Hepatocyte (in vitro differentiated cells): ENCODE measurements at regions not wholly inside any gene's neighbourhood (a gene's known extent, or its start where the extent isn't known, plus 50 kb on each side); places are given as distances from the start of the nearest gene placed in this dataset.

ENCODE experiments used
- DNase-seq: peaks from one replicate; pipeline ENCODE4 v3.0.0-alpha.2; 2016; ENCODE audit warnings: low spot score
- H2AFZ ChIP-seq: fragments of 200-600 bp; sonication (generic); 2 replicates; pipeline ENCODE4 v1.6.0; 2016; ENCODE audit warnings: antibody characterized with exemption, mild to moderate bottlenecking
- H3K27ac ChIP-seq: fragments of 200-600 bp; sonication (generic); 2 replicates; pipeline ENCODE4 v1.5.1; 2016; ENCODE audit warnings: mild to moderate bottlenecking
- H3K27me3 ChIP-seq: fragments of 200-600 bp; sonication (generic); 2 replicates; pipeline ENCODE4 v1.6.1; 2016
- H3K36me3 ChIP-seq: fragments of 200-600 bp; sonication (generic); replicated peaks from 2 replicates; pipeline ENCODE4 v1.5.1; 2016; ENCODE audit warnings: low read depth; ENCODE audit not compliant: insufficient read depth
- H3K4me1 ChIP-seq: fragments of 200-600 bp; sonication (generic); 2 replicates; pipeline ENCODE4 v1.5.1; 2016; ENCODE audit warnings: mild to moderate bottlenecking, moderate library complexity; ENCODE audit not compliant: insufficient read depth
- H3K4me2 ChIP-seq: fragments of 200-600 bp; sonication (generic); 2 replicates; pipeline ENCODE4 v1.6.0; 2016
- H3K4me3 ChIP-seq: fragments of 200-600 bp; sonication (generic); 2 replicates; pipeline ENCODE4 v1.5.1; 2016; ENCODE audit warnings: mild to moderate bottlenecking
- H3K79me2 ChIP-seq: fragments of 200-600 bp; sonication (generic); 2 replicates; pipeline ENCODE4 v1.6.0; 2017; ENCODE audit warnings: mild to moderate bottlenecking
- H3K9me2 ChIP-seq: fragments of 200-600 bp; sonication (generic); replicated peaks from 2 replicates; pipeline ENCODE4 v1.6.0; 2017; ENCODE audit warnings: mild to moderate bottlenecking; ENCODE audit not compliant: insufficient read depth
- H3K9me3 ChIP-seq: fragments of 200-600 bp; sonication (generic); 2 replicates; pipeline ENCODE4 v1.5.1; 2016; ENCODE audit warnings: low read depth, mild to moderate bottlenecking
- H4K20me1 ChIP-seq: fragments of 200-600 bp; sonication (generic); 2 replicates; pipeline ENCODE4 v1.6.0; 2016; ENCODE audit warnings: mild to moderate bottlenecking; ENCODE audit not compliant: insufficient read depth, poor library complexity, severe bottlenecking
- EZH2 ChIP-seq: fragments of 200-600 bp; sonication (generic); IDR thresholded peaks from 2 replicates; pipeline ENCODE4 v1.6.1; 2016; ENCODE audit warnings: antibody characterized with exemption, mild to moderate bottlenecking, borderline replicate concordance
- EZH2phosphoT487 ChIP-seq: fragments of 200-600 bp; sonication (generic); IDR thresholded peaks from one replicate; pipeline ENCODE4 v1.6.1; 2018; ENCODE audit warnings: antibody characterized with exemption, mild to moderate bottlenecking, low read depth, moderate library complexity; ENCODE audit not compliant: unreplicated experiment, severe bottlenecking
- WGBS: methylation state at CpG from one replicate; pipeline ENCODE4 v1.1.6; 2016; ENCODE audit warnings: low lambda C conversion rate; ENCODE audit errors: missing lambda C conversion rate; 5-methylcytosine and 5-hydroxymethylcytosine counted together
- TF ChIP-seq, protein P1 (sequence below): fragments of 200-600 bp; sonication (generic); IDR thresholded peaks from 2 replicates; pipeline ENCODE4 v1.5.1; 2016; ENCODE audit warnings: antibody characterized with exemption, mild to moderate bottlenecking; ENCODE audit not compliant: poor library complexity

DNA sequence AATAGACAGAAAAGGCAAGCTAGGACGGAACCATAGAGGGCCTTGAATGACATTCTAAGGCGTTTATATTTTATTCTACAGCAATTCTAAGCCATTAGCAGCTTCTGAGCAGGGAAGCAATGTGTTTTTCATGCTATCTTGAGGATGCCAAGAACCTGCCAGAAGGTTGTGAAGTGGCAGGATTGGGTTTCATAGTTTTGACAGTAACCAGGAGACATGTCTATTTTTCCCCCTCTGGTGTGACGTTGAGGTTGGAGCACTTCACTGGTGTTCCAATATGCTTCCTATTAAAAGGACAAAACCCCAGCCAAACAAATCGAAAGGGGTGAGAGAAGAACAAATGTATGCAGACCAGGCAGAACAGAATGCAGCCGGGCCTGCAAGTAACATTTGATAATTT is 148.2 kb downstream of the SPATA19 start:
- DNase-seq = no peak
- no peaks in the 10 kb centered on the region for H3K9me2 ChIP-seq
- H2AFZ ChIP-seq = no peak overlapping the region
- 75% methylated on average over 5 of the region's 5 CpGs for WGBS
- H3K79me2 ChIP-seq = no peaks in the 10 kb centered on the region
- H3K27me3 ChIP-seq = no peaks in the 10 kb centered on the region
- H3K4me1 ChIP-seq = no peaks in the 10 kb centered on the region
- H4K20me1 ChIP-seq = no peaks in the 10 kb centered on the region
- TF ChIP-seq EZH2phosphoT487 = no peak
- no peak for TF ChIP-seq EZH2
- TF ChIP-seq, protein P1, sequence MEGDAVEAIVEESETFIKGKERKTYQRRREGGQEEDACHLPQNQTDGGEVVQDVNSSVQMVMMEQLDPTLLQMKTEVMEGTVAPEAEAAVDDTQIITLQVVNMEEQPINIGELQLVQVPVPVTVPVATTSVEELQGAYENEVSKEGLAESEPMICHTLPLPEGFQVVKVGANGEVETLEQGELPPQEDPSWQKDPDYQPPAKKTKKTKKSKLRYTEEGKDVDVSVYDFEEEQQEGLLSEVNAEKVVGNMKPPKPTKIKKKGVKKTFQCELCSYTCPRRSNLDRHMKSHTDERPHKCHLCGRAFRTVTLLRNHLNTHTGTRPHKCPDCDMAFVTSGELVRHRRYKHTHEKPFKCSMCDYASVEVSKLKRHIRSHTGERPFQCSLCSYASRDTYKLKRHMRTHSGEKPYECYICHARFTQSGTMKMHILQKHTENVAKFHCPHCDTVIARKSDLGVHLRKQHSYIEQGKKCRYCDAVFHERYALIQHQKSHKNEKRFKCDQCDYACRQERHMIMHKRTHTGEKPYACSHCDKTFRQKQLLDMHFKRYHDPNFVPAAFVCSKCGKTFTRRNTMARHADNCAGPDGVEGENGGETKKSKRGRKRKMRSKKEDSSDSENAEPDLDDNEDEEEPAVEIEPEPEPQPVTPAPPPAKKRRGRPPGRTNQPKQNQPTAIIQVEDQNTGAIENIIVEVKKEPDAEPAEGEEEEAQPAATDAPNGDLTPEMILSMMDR = no peak
- H3K36me3 ChIP-seq = no peaks in the 10 kb centered on the region
- no peak overlapping the region for H3K27ac ChIP-seq
- no peak overlapping the region for H3K4me3 ChIP-seq
- H3K9me3 ChIP-seq = no peaks in the 10 kb centered on the region
- H3K4me2 ChIP-seq = no peak overlapping the region

GRCh38 chr11:133695387-133695786 is 149.9 kb downstream of the SPATA19 start:
- no peak overlapping the region for H3K4me3 ChIP-seq
- H2AFZ ChIP-seq = no peak overlapping the region
- WGBS = 84% methylated on average over 2 of the region's 2 CpGs
- TF ChIP-seq EZH2 = no peak
- TF ChIP-seq, protein P1 = no peak
- no peak for TF ChIP-seq EZH2phosphoT487
- H3K9me2 ChIP-seq = no peaks in the 10 kb centered on the region
- H3K79me2 ChIP-seq = no peaks in the 10 kb centered on the region
- no peaks in the 10 kb centered on the region for H3K27me3 ChIP-seq
- H3K27ac ChIP-seq = no peak overlapping the region
- no peak overlapping the region for H3K4me2 ChIP-seq
- H4K20me1 ChIP-seq = no peaks in the 10 kb centered on the region
- no peaks in the 10 kb centered on the region for H3K9me3 ChIP-seq
- H3K36me3 ChIP-seq = no peaks in the 10 kb centered on the region
- DNase-seq = no peak
- no peaks in the 10 kb centered on the region for H3K4me1 ChIP-seq

- Histone ChIP-seq H3K4me3 (no peak overlapping the region), H3K27me3 (no peaks in the 10 kb centered on the region), H3K27ac (no peak overlapping the region), H3K4me2 (no peak overlapping the region), H3K79me2 (no peaks in the 10 kb centered on the region), H3K9me3 (no peaks in the 10 kb centered on the region), H2AFZ (no peak overlapping the region), H4K20me1 (no peaks in the 10 kb centered on the region), H3K4me1 (no peaks in the 10 kb centered on the region), H3K9me2 (no peaks in the 10 kb centered on the region), H3K36me3 (no peaks in the 10 kb centered on the region)
- 85% methylated on average over 3 of the region's 3 CpGs for WGBS
- TF ChIP-seq EZH2phosphoT487 = no peak
- TF ChIP-seq, protein P1 = no peak
- no peak for TF ChIP-seq EZH2
- no peak for DNase-seq
Observed at GRCh38 chr11:133694701-133695100, 150.6 kb downstream of the SPATA19 start.

- no peaks in the 10 kb centered on the region for H3K27me3 ChIP-seq
- H3K36me3 ChIP-seq = no peaks in the 10 kb centered on the region
- no peak overlapping the region for H3K4me2 ChIP-seq
- DNase-seq = no peak
- H4K20me1 ChIP-seq = no peaks in the 10 kb centered on the region
- H3K4me3 ChIP-seq = no peak overlapping the region
- H3K9me2 ChIP-seq = no peaks in the 10 kb centered on the region
- H3K79me2 ChIP-seq = no peaks in the 10 kb centered on the region
- H2AFZ ChIP-seq = no peak overlapping the region
- WGBS = 91% methylated on average over 9 of the region's 9 CpGs
- H3K27ac ChIP-seq = no peak overlapping the region
- no peaks in the 10 kb centered on the region for H3K4me1 ChIP-seq
- H3K9me3 ChIP-seq = no peaks in the 10 kb centered on the region
- TF ChIP-seq EZH2phosphoT487 (no peak), EZH2 (no peak)
- TF ChIP-seq, protein P1 = no peak
Observed at GRCh38 chr11:133693110-133693509, 152.2 kb downstream of the SPATA19 start.
